OCI-LY7 (cell line): ENCODE measurements at regions not wholly inside any gene's neighbourhood (a gene's known extent, or its start where the extent isn't known, plus 50 kb on each side); places are given as distances from the start of the nearest gene placed in this dataset.

Experiments used
- BruUV-seq: library from RNA; stranded (reverse); fragments of 400-500 nt; replicated peaks from 2 replicates; lab custom pipeline; 2021; lab: Mats Ljungman, UMichigan
- CTCF ChIA-PET: fragments of 300-600 bp; sonication (Branson Sonifier 250); formaldehyde crosslinking; loops from one replicate; lab custom pipeline; 2022; ENCODE audit warnings: antibody characterized with exemption; ENCODE audit not compliant: unreplicated experiment; lab: Charles Lee
- POLR2A ChIA-PET: fragments of 300-600 bp; sonication (Branson Sonifier 250); formaldehyde crosslinking; loops from one replicate; lab custom pipeline; 2022; ENCODE audit warnings: antibody characterized with exemption; lab: Charles Lee
- DNase-seq: peaks from one replicate; pipeline ENCODE4 v3.0.0-alpha.2; 2015; ENCODE audit warnings: low spot score
- H2AFZ ChIP-seq: fragments of 200-600 bp; sonication (generic), shearing (Covaris generic); 2 replicates; pipeline ENCODE4 v1.6.1; 2014; ENCODE audit warnings: mild to moderate bottlenecking, antibody characterized with exemption, low read length, moderate library complexity
- H3K27ac ChIP-seq: fragments of 200-600 bp; sonication (generic); 2 replicates; pipeline ENCODE4 v1.5.1; 2014; ENCODE audit warnings: mixed run types, low read depth, mild to moderate bottlenecking, moderate library complexity, low read length, inconsistent platforms; ENCODE audit not compliant: poor library complexity, severe bottlenecking
- H3K36me3 ChIP-seq: fragments of 200-600 bp; sonication (generic); 2 replicates; pipeline ENCODE4 v1.6.1; 2014; ENCODE audit warnings: mild to moderate bottlenecking, antibody characterized with exemption, low read length, moderate library complexity, mixed read lengths; ENCODE audit not compliant: insufficient read depth
- H3K4me1 ChIP-seq: fragments of 200-600 bp; sonication (generic); 2 replicates; pipeline ENCODE4 v1.5.1; 2014; ENCODE audit warnings: mild to moderate bottlenecking, low read length; ENCODE audit not compliant: insufficient read depth, poor library complexity, severe bottlenecking
- H3K4me2 ChIP-seq: fragments of 200-600 bp; sonication (generic); 2 replicates; pipeline ENCODE4 v1.6.1; 2014; ENCODE audit warnings: mild to moderate bottlenecking, low read length
- H3K4me3 ChIP-seq: fragments of 200-600 bp; sonication (generic); 2 replicates; pipeline ENCODE4 v1.5.1; 2014; ENCODE audit warnings: mild to moderate bottlenecking, low read depth, low read length; ENCODE audit not compliant: poor library complexity, severe bottlenecking
- H3K79me2 ChIP-seq: fragments of 200-600 bp; sonication (generic); 2 replicates; pipeline ENCODE4 v1.6.1; 2016; ENCODE audit warnings: low read depth, mild to moderate bottlenecking, low read length, moderate library complexity, mixed read lengths; ENCODE audit not compliant: insufficient read depth
- H3K9me2 ChIP-seq: fragments of 200-600 bp; sonication (generic); 2 replicates; pipeline ENCODE4 v1.6.1; 2016; ENCODE audit warnings: mild to moderate bottlenecking, low read length, mixed read lengths; ENCODE audit not compliant: insufficient read depth
- H3K9me3 ChIP-seq: fragments of 200-600 bp; sonication (generic); 2 replicates; pipeline ENCODE4 v1.6.1; 2014; ENCODE audit warnings: mild to moderate bottlenecking, mixed run types, low read length, mixed read lengths
- H4K20me1 ChIP-seq: fragments of 200-600 bp; sonication (generic); 2 replicates; pipeline ENCODE4 v1.6.1; 2014; ENCODE audit warnings: mild to moderate bottlenecking, antibody characterized with exemption, low read length, moderate library complexity, mixed read lengths; ENCODE audit not compliant: insufficient read depth
- CTCF ChIP-seq: fragments of 200-600 bp; sonication (generic); conservative IDR thresholded peaks from 2 replicates; pipeline ENCODE4 v1.5.1; 2014; ENCODE audit warnings: mild to moderate bottlenecking, antibody characterized with exemption, low read length, moderate library complexity, mixed read lengths
- EZH2phosphoT487 ChIP-seq: fragments of 200-600 bp; sonication (generic); IDR thresholded peaks from 2 replicates; pipeline ENCODE4 v1.6.1; 2018; ENCODE audit warnings: low read depth, borderline replicate concordance, mild to moderate bottlenecking, mixed run types, antibody characterized with exemption, low read length, moderate library complexity, mixed read lengths
- intact Hi-C: fragments of 100-400 bp; cut with micrococcal nuclease; formaldehyde crosslinking; loops from one replicate; pipeline ENCODE4 v1.10.0; 2022; ENCODE audit not compliant: unreplicated experiment

GRCh38 chr11:92834296-92835020, 135.0 kb upstream of the MTNR1B start:
- ChIA-PET CTCF (no interaction called here), POLR2A (no interaction called here)
- no peak for DNase-seq
- no peak for TF ChIP-seq EZH2phosphoT487
- TF ChIP-seq CTCF, result no peak
- Histone ChIP-seq H3K9me3 (no peaks in the 10 kb centered on the region), H3K36me3 (no peaks in the 10 kb centered on the region), H3K79me2 (no peaks in the 10 kb centered on the region), H2AFZ (no peak overlapping the region), H3K4me3 (no peak overlapping the region), H3K4me2 (no peak overlapping the region), H3K27ac (no peak overlapping the region), H3K4me1 (no peaks in the 10 kb centered on the region), H3K9me2 (no peaks in the 10 kb centered on the region), H4K20me1 (no peaks in the 10 kb centered on the region)
- BruUV-seq, result no TSS peak
- intact Hi-C loops, result no loop called here

GRCh38 chr11:92837595-92837994, 131.9 kb upstream of the MTNR1B start:
- no peak for TF ChIP-seq EZH2phosphoT487
- no peak for TF ChIP-seq CTCF
- Histone ChIP-seq H2AFZ (no peak overlapping the region), H3K79me2 (no peaks in the 10 kb centered on the region), H3K9me2 (no peaks in the 10 kb centered on the region), H3K4me3 (no peak overlapping the region), H3K9me3 (no peaks in the 10 kb centered on the region), H3K27ac (no peak overlapping the region), H3K4me1 (no peaks in the 10 kb centered on the region), H3K4me2 (no peak overlapping the region), H4K20me1 (no peaks in the 10 kb centered on the region), H3K36me3 (no peaks in the 10 kb centered on the region)
- CTCF ChIA-PET, result no interaction called here
- POLR2A ChIA-PET, result no interaction called here
- no peak for DNase-seq
- intact Hi-C loops, result no loop called here
- BruUV-seq, result no TSS peak

- TF ChIP-seq CTCF (no peak), EZH2phosphoT487 (no peak)
- Histone ChIP-seq H3K79me2 (no peaks in the 10 kb centered on the region), H3K4me1 (no peaks in the 10 kb centered on the region), H3K27ac (no peak overlapping the region), H3K4me2 (no peak overlapping the region), H3K4me3 (no peak overlapping the region), H4K20me1 (no peaks in the 10 kb centered on the region), H3K9me3 (no peaks in the 10 kb centered on the region), H3K36me3 (no peaks in the 10 kb centered on the region), H3K9me2 (no peaks in the 10 kb centered on the region), H2AFZ (no peak overlapping the region)
- DNase-seq, result no peak
- intact Hi-C loops, result no loop called here
- no TSS peak for BruUV-seq
- POLR2A ChIA-PET, result no interaction called here
- CTCF ChIA-PET, result no interaction called here
Measured at GRCh38 chr11:92838759-92839310, 130.6 kb upstream of the MTNR1B start.
